B cell (primary cell): ENCODE measurements at regions not wholly inside any gene's neighbourhood (a gene's known extent, or its start where the extent isn't known, plus 50 kb on each side); places are given as distances from the start of the nearest gene placed in this dataset.

ENCODE experiments used
- ATAC-seq: fragments of 200-7000 bp; cut with Tn5 transposase; one replicate; pipeline ENCODE4 v1.10.0; 2021; ENCODE audit warnings: low read depth, mild to moderate bottlenecking, moderate number of reproducible peaks, moderate library complexity
- CTCF ChIA-PET: fragments of 350-600 bp; sonication (Branson Sonifier 250); formaldehyde crosslinking; loops from one replicate; lab custom pipeline; 2021; ENCODE audit warnings: antibody characterized with exemption, inconsistent platforms; lab: Charles Lee
- POLR2A ChIA-PET: fragments of 350-600 bp; sonication (Branson Sonifier 250); formaldehyde crosslinking; loops from one replicate; lab custom pipeline; 2021; ENCODE audit warnings: antibody characterized with exemption; lab: Charles Lee
- DNase-seq: peaks from one replicate; pipeline ENCODE4 v3.0.0; 2013
- H2AFZ ChIP-seq: 2 replicates; pipeline ENCODE4 v1.6.1; 2012; ENCODE audit warnings: mild to moderate bottlenecking, low read depth, low read length; ENCODE audit not compliant: insufficient read depth, poor library complexity, severe bottlenecking
- H3K27ac ChIP-seq, 2 donors: 1 replicate in 1 of 2; 2 replicates in 1 of 2; pipeline ENCODE4 v1.5.1; 2012 to 2013; ENCODE audit warnings: low read length in 2 of 2, mild to moderate bottlenecking in 2 of 2, moderate library complexity in 1 of 2
- H3K27me3 ChIP-seq, 4 experiments: fragments of 200-600 bp in 1 of 4; sonication (generic) in 1 of 4; replicated peaks in 1 of 4; 1 replicate in 2 of 4; 2 replicates in 2 of 4; pipeline versions ENCODE4 v1.6.1 to v1.7.0; 2013 to 2016; ENCODE audit warnings: low read length in 3 of 4, mild to moderate bottlenecking in 2 of 4, mixed read lengths in 1 of 4, moderate library complexity in 1 of 4; ENCODE audit not compliant: insufficient read depth in 4 of 4, control insufficient read depth in 3 of 4; ENCODE audit errors: control extremely low read depth in 1 of 4
- H3K36me3 ChIP-seq, 2 experiments: replicated peaks in 1 of 2; 1 replicate in 1 of 2; 2 replicates in 1 of 2; pipeline versions ENCODE4 v1.6.1 to v1.7.1; 2013; ENCODE audit warnings: low read length in 1 of 2; ENCODE audit not compliant: insufficient read depth in 2 of 2, control insufficient read depth in 1 of 2; ENCODE audit errors: control extremely low read depth in 1 of 2, extremely low read depth in 1 of 2
- H3K4me1 ChIP-seq, 2 donors: fragments of 200-600 bp in 1 of 2; sonication (generic) in 1 of 2; 1 replicate in 1 of 2; 2 replicates in 1 of 2; pipeline versions ENCODE4 v1.5.1 to v1.6.1; 2013 to 2017; ENCODE audit warnings: low read length in 2 of 2; ENCODE audit not compliant: control insufficient read depth in 2 of 2, insufficient read depth in 2 of 2
- H3K4me2 ChIP-seq: replicated peaks from 2 replicates; pipeline ENCODE3; 2012; ENCODE audit warnings: mild to moderate bottlenecking, low read depth, low read length; ENCODE audit not compliant: poor library complexity, severe bottlenecking
- H3K4me3 ChIP-seq, 5 experiments: fragments of 200-600 bp in 1 of 5; sonication (generic) in 1 of 5; 1 replicate in 3 of 5; 2 replicates in 2 of 5; pipeline versions ENCODE4 v1.5.1 to v1.7.0; 2011 to 2016; ENCODE audit warnings: low read length in 4 of 5, mild to moderate bottlenecking in 4 of 5, low read depth in 2 of 5, control low read depth in 1 of 5, moderate library complexity in 1 of 5; ENCODE audit not compliant: insufficient read depth in 1 of 5; ENCODE audit errors: control extremely low read depth in 1 of 5, extremely low read depth in 1 of 5
- H3K79me2 ChIP-seq: fragments of 200-600 bp; sonication (generic); one replicate; pipeline ENCODE4 v1.6.0; 2016; ENCODE audit warnings: low read length; ENCODE audit not compliant: control insufficient read depth, insufficient read depth
- H3K9ac ChIP-seq: fragments of 200-600 bp; sonication (generic); 2 replicates; pipeline ENCODE4 v1.6.1; 2017; ENCODE audit warnings: mild to moderate bottlenecking, low read length, moderate library complexity
- H3K9me3 ChIP-seq, 3 donors: one replicate each; pipeline versions ENCODE4 v1.6.1 to v1.7.1; 2013; ENCODE audit warnings: low read length in 2 of 3; ENCODE audit not compliant: control insufficient read depth in 2 of 3, insufficient read depth in 1 of 3; ENCODE audit errors: control extremely low read depth in 1 of 3
- H4K20me1 ChIP-seq: 2 replicates; pipeline ENCODE4 v1.6.0; 2012; ENCODE audit warnings: mild to moderate bottlenecking, low read length; ENCODE audit not compliant: insufficient read depth, control insufficient read depth, poor library complexity, severe bottlenecking
- H3K27ac Mint-ChIP-seq: one replicate; pipeline ENCODE4 v1.8.0; 2021; ENCODE audit warnings: mixed read lengths
- H3K27me3 Mint-ChIP-seq: one replicate; pipeline ENCODE4 v1.8.0; 2021; ENCODE audit warnings: mixed read lengths
- H3K4me1 Mint-ChIP-seq: one replicate; pipeline ENCODE4 v1.8.0; 2021; ENCODE audit warnings: mixed read lengths
- H3K4me3 Mint-ChIP-seq: one replicate; pipeline ENCODE4 v1.8.0; 2021; ENCODE audit warnings: mixed read lengths
- H3K9me3 Mint-ChIP-seq: one replicate; pipeline ENCODE4 v1.8.0; 2022; ENCODE audit warnings: mixed read lengths; ENCODE audit not compliant: insufficient read depth
- EZH2 ChIP-seq: IDR thresholded peaks from 2 replicates; pipeline ENCODE4 v1.6.1; 2012; ENCODE audit warnings: borderline replicate concordance, low read depth, mild to moderate bottlenecking, moderate library complexity, low read length; ENCODE audit not compliant: insufficient read depth, poor library complexity, severe bottlenecking
- WGBS: methylation state at CpG from one replicate; pipeline ENCODE4 v1.1.5; 2013; ENCODE audit warnings: missing lambda C conversion rate; ENCODE audit not compliant: insufficient coverage; 5-methylcytosine and 5-hydroxymethylcytosine counted together
- intact Hi-C: fragments of 100-400 bp; cut with micrococcal nuclease; formaldehyde crosslinking; loops from one replicate; pipeline ENCODE4 v1.10.0; 2022
- TF ChIP-seq, protein P1 (sequence below): fragments of 200-600 bp; IDR thresholded peaks from one replicate; pipeline ENCODE4 v1.8.0; 2022; ENCODE audit warnings: antibody characterized with exemption, mild to moderate bottlenecking

GRCh38 chr3:106175276-106175675, 306.5 kb upstream of the CBLB start:
- CTCF ChIA-PET, result no interaction called here
- no peaks in the 10 kb centered on the region for H3K27me3 Mint-ChIP-seq
- intact Hi-C loops, result loop anchor here (5.0 kb wide), 1 partner anchor 82 kb away; no protein-coding TSS in a partner anchor
- Histone ChIP-seq H3K9ac (no peak overlapping the region), H3K27ac (no peak overlapping the region), H3K4me3 (no peak overlapping the region), H3K27me3 (no peaks in the 10 kb centered on the region), H3K79me2 (no peaks in the 10 kb centered on the region), H3K4me2 (no peak overlapping the region), H3K9me3 (no peaks in the 10 kb centered on the region), H3K4me1 (peaks cover 7 to 20% of the 10 kb centered on the region in 2 donors), H4K20me1 (no peaks in the 10 kb centered on the region), H3K36me3 (no peaks in the 10 kb centered on the region), H2AFZ (no peak overlapping the region)
- WGBS, result no CpG with 5 or more reads among the region's 1 CpG
- POLR2A ChIA-PET, result no interaction called here
- H3K4me3 Mint-ChIP-seq, result no peak overlapping the region
- H3K9me3 Mint-ChIP-seq, result no peaks in the 10 kb centered on the region
- ATAC-seq (no peak), DNase-seq (no peak)
- no peak overlapping the region for H3K27ac Mint-ChIP-seq
- H3K4me1 Mint-ChIP-seq, result peaks cover 26% of the 10 kb centered on the region
- TF ChIP-seq EZH2, result no peak
- TF ChIP-seq, protein P1, sequence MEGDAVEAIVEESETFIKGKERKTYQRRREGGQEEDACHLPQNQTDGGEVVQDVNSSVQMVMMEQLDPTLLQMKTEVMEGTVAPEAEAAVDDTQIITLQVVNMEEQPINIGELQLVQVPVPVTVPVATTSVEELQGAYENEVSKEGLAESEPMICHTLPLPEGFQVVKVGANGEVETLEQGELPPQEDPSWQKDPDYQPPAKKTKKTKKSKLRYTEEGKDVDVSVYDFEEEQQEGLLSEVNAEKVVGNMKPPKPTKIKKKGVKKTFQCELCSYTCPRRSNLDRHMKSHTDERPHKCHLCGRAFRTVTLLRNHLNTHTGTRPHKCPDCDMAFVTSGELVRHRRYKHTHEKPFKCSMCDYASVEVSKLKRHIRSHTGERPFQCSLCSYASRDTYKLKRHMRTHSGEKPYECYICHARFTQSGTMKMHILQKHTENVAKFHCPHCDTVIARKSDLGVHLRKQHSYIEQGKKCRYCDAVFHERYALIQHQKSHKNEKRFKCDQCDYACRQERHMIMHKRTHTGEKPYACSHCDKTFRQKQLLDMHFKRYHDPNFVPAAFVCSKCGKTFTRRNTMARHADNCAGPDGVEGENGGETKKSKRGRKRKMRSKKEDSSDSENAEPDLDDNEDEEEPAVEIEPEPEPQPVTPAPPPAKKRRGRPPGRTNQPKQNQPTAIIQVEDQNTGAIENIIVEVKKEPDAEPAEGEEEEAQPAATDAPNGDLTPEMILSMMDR, result no peak

DNA sequence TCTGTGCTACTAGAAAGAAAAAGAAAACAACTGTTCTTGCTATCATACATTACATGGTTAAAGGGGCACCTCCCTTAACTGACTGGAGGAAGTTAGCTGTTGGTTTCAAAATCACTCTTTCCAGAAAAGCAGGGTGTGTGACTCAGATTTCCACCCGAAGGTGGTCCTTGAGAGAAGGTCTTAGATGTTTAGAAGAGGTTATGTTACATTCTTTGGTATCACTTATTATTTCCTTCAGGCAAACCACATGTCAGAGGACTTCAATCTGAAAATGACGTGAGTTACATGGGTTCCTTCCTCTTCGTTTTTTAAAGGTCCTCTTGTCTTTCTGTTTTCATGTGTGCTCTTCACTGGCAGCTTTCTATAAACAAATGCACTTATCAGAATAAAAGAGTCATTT, 307.9 kb upstream of the CBLB start:
- peak overlapping the region; percentile 75 for H2AFZ ChIP-seq
- H3K9me3 Mint-ChIP-seq, result no peaks in the 10 kb centered on the region

More for the DNA sequence above, 307.9 kb upstream of the CBLB start:
- Histone ChIP-seq H3K4me2 (peak overlapping the region; percentile 63), H3K36me3 (no peaks in the 10 kb centered on the region), H3K79me2 (no peaks in the 10 kb centered on the region), H3K9ac (peak overlapping the region; percentile 62), H3K4me3 (peak overlapping the region in 4 of 5 experiments; percentile 35 to 44 (median 38)), H3K27me3 (no peaks in the 10 kb centered on the region), H3K4me1 (peaks cover 7 to 20% of the 10 kb centered on the region in 2 donors), H3K27ac (peak overlapping the region; percentile 30 to 68), H4K20me1 (no peaks in the 10 kb centered on the region), H3K9me3 (no peaks in the 10 kb centered on the region)
- Mint-ChIP-seq H3K4me3 (peak overlapping the region; percentile 83), H3K4me1 (peaks cover 26% of the 10 kb centered on the region), H3K27me3 (no peaks in the 10 kb centered on the region), H3K27ac (peak overlapping the region; percentile 78)
- no CpG with 5 or more reads among the region's 3 CpGs for WGBS
- intact Hi-C loops, result loop anchor here (5.0 kb wide), 1 partner anchor 81 kb away; no protein-coding TSS in a partner anchor
- peak; percentile 46 for DNase-seq
- TF ChIP-seq, protein P1, result no peak
- no peak for TF ChIP-seq EZH2
- ChIA-PET CTCF (no interaction called here), POLR2A (no interaction called here)
- ATAC-seq, result peak; percentile 85
